PC-3 (cell line): ENCODE measurements at regions not wholly inside any gene's neighbourhood (a gene's known extent, or its start where the extent isn't known, plus 50 kb on each side); places are given as distances from the start of the nearest gene placed in this dataset.

ENCODE experiments used
- EZH2 ChIP-seq: fragments of 300-600 bp; sonication (generic); IDR thresholded peaks from one replicate; pipeline ENCODE4 v1.6.1; 2017; ENCODE audit warnings: antibody characterized with exemption, mild to moderate bottlenecking, low read length; ENCODE audit not compliant: unreplicated experiment
- EZH2phosphoT487 ChIP-seq: fragments of 300-600 bp; sonication (generic); IDR thresholded peaks from 2 replicates; pipeline ENCODE4 v1.6.1; 2018; ENCODE audit warnings: mild to moderate bottlenecking, antibody characterized with exemption, low read length, borderline replicate concordance
- TF ChIP-seq, protein P1 (sequence below): fragments of 300-600 bp; sonication (generic); conservative IDR thresholded peaks from 2 replicates; pipeline ENCODE4 v1.5.1; 2017; ENCODE audit warnings: antibody characterized with exemption, low read depth, mild to moderate bottlenecking, low read length

DNA sequence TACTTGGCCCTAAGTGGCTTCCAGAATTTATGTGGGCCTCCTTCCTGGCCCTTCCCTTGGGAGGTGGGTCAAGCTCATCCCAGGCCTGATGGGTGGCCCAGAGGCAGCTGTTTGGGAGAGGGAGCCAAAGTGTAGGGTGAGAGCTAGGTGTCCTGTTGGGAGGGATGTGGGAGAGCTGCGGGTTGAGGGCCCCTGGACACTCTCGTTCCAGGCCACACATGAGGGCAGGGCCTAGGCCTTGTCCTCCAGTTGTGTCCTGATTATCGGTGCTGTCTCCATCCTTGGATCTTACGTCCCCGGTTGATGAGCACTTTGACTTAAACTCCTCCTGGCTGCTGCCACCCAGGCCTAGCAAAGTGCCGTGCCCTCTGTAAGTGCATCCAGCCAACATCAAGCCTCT, 177.5 kb upstream of the VASH1 start:
- TF ChIP-seq, protein P1, sequence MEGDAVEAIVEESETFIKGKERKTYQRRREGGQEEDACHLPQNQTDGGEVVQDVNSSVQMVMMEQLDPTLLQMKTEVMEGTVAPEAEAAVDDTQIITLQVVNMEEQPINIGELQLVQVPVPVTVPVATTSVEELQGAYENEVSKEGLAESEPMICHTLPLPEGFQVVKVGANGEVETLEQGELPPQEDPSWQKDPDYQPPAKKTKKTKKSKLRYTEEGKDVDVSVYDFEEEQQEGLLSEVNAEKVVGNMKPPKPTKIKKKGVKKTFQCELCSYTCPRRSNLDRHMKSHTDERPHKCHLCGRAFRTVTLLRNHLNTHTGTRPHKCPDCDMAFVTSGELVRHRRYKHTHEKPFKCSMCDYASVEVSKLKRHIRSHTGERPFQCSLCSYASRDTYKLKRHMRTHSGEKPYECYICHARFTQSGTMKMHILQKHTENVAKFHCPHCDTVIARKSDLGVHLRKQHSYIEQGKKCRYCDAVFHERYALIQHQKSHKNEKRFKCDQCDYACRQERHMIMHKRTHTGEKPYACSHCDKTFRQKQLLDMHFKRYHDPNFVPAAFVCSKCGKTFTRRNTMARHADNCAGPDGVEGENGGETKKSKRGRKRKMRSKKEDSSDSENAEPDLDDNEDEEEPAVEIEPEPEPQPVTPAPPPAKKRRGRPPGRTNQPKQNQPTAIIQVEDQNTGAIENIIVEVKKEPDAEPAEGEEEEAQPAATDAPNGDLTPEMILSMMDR, result no peak
- no peak for TF ChIP-seq EZH2
- TF ChIP-seq EZH2phosphoT487, result no peak
